NOMO-1 (cell line): ENCODE measurements at regions not wholly inside any gene's neighbourhood (a gene's known extent, or its start where the extent isn't known, plus 50 kb on each side); places are given as distances from the start of the nearest gene placed in this dataset.

Experiments
- DNase-seq, 2 experiments: peaks; one replicate each; lab custom pipeline; 2025; ENCODE audit not compliant: unreplicated experiment in 2 of 2; lab: John Stamatoyannopoulos, UW

DNA sequence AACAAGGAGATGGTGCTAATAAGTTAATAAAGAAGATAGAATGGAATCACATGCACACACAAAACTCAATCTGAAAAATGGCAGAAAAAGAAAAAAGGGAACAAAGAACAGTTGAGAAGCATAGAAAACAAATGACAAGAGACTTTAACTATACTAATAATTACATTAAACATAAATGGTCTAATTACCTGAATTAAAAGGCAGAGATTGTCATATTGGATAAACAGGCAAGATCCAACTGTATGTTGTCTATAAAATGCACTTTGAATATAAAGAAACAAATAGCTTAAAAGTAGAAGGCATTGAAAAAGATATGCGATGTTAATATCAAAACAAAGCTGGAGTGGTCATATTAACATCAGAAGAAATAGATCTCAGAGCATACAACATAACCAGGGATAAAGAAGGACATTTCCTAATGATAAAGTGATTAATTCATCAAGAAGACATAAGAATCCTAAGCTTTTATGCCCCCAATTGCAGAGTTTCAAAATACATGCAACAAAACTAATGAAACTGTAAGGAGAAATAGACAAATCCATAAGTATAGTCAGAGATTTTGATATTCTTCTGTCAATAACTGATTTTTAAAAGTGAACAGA lies 293.5 kb downstream of the PTPRU start:
- no peak for DNase-seq

DNA sequence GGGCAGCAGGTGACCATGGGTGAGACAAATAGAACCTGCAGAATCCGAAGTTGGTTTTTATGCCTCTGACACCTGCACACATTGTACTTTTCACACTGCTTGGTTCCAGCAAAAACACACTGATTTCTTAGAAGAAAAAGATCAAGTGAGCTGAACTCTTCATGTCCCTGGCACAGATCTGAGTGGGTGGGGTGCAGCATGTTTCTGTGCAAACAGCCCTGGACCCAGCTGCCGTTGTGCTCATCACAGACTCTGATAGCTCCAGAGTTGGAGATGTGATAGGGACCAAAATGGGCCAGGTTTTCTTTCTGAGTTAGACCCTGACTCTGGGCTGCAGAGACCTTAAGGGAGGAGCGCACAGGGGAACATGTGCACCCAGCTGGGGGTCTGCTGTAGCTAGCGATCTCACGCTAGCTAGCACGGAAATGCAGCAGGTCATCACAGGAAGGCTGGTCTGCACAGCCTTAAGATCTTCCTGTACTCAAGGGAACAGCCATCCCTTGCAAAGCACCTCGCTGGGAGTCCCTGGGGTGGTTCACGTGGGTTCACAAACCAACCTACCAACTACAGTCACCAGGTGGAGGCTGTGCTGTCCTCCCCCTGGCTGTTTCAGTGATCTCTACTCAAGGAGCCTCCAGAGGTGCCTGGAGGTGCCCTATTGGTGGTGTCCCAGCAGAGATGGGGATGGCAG lies 291.1 kb downstream of the PTPRU start:
- DNase-seq, result no peak

DNA sequence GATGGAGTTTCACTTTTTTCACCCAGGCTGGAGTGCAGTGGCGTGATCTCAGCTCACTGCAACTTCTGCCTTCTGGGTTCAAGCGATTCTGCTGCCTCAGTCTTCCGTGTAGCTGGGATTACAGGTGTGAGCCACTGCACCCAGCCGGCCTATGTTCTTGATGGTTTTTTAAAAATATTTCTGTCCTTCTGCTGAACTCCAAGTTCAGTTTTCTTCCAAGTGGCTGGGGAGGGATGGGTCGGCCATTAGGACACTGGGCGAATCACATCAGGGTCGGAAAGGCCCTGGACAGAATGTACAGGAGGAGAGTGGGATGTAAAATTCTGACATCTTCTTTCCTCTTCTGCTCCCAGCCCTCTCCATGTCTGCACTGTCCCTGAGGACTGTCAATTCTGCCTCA lies 289.6 kb downstream of the PTPRU start:
- DNase-seq, result no peak

DNA sequence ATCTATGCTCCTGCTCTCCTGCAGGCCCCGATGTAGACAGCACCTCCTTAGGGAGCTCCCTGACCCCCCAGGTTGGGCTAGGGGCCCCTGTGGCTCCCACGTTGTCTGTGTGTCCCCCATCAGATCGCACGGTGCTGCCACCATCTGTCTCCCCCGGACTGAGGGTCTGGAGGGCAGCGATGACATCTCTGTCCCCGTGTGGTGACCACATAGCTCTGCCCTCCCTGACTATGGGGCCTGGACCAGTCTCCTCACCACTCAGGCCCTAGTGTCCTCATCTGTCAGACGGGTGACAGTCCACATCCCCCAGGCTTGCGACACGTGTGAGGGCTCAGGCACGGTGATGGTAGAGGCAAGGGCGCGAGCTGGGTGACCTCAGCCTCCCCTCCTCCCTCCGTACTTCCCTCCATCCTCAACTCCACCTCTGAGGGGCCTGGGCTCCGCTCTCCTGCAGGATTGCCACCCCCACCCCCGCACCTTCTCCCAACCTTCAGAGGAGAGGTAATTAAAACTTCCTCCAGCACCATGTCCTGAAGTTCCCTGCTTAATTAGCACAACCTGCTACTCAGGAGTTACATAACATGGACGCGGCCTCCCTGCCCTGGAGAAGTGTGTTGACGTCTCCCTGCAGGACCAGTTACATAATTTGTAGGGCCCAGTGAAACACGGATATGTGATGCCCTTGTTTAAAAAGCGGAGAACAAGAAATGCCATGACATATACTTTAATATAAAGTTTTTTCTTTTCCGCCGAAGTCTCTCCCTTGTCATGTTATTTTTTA lies 288.2 kb downstream of the PTPRU start:
- no peak for DNase-seq

DNA sequence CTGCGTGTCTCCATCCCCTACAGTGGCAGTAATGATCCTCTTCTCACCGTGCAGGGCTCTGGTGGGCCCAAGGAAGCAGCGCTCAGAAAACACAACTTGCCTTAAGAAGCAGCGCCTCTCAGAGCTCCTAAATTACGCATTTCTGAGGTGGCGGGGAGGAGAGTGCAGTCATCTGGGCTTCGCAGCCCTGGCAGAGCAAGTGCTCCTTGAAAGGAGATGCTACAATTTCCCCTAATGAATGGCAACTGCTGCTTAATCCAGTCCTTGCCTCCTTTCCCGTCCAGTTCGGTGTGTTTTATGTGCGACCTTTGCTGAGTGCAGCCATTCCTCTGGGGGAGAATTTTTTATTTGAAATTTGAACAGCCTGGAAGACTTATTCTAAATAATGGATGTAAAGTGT lies 287.3 kb downstream of the PTPRU start:
- no peak for DNase-seq

DNA sequence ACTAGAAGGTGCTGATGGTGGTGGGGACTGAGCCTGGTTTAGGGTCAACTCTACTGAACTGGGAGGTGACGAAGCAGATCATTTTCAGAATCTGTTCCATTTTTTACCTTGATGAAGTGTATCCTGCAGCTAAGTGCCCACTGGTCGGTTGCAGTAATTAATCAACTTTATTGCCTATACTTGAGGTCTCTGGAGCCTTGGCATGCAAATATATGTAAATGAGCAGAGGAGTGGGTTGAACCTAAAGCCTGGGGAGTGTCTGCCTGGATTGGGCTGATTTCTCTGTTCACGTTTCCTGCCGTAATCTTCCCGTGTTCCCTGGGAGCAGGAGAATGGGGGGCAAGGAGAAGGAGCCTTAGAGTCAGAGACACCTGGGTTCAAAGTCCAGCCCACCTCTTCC lies 286.8 kb downstream of the PTPRU start:
- no peak for DNase-seq

DNA sequence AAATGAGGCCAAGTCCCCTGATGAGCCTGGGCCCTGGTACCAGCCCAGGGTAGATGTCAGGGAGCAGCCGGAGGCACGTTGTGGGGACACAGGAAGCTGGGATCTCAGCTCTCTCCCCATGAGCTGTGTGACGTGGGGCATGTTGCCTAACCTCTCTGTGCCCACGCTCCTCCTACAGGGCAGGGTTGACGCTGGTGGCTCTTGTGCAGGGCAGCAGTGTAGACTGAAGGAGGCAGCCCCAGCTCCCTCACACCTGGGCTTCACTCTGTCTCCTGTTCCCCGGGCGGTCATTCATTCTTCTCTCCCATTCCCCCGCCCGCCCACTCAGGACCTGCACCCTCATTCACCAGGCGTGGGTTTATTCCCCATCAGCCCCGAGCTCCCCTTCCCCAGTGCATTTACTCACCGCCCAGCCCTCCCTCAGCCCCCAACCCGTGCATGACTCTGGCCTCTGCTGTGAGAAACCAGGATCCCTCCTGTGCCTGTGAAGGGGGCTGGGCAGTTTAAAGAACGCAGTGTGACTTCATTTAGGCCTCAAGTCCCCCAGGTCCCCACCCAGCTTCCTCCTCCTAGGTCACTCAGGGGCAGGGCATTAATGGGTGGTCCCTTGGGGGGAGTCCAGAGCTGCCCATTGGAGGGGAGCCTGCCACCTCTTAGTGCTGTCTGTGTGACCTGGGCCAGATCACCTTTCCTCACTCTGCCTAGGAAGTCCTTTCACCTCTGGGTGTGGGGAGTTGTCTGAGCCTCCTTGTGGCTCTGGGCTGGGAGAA lies 285.7 kb downstream of the PTPRU start:
- DNase-seq, result no peak

DNA sequence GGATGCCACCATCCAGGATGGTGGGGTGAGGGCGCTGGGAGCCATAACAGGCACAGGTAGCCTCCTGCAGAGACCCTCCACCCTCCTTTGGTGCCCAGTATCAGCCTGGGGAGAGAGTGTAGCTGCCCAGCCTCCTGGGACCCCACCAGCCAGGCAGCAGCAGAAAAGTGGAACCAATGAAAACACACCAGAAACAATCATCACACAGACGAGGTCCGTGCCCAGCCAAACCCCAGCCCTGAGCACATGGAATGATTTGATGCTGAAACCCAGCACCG lies 285.1 kb downstream of the PTPRU start:
- DNase-seq, result no peak

DNA sequence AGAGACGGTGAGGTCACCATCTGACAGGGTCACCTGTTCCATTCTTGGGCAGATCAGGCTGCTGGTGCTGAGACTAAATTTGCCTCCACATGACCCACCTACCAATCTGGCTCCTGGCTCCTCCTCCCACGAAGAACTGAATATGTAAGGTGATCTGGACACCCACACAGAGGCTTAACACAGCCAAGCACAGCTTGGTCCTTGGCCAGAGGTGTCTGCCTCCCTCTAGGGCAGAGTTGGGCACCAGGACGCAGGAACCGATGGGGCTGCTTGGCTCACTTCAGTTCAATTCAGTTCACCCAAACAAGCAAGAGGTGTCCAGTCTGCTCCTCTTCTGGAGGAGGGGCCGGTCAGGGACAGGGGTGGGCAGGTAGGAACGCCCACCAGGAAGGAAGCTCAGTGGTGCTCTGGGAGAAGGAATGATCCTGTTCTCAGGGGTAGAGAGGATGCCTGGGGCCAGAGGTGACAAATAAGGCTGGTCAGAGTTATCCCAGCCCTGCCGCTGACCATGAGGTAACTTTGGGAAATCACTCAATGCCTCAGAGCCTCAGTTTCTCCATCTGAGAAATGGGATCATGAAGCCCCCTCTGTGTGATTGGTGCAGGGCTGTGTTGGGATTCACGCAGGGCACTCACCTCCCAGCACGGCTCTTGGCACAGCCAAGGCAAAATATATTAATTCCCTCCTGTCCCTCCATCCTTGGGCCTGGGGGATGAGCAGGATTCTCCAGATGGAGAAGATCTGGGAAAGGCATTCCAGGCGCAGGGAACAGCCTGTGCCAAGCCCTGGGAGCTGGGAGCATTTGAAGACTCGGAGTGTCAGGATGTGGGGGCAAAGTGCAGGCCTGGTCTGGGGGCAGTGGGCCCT lies 284.5 kb downstream of the PTPRU start:
- no peak for DNase-seq

DNA sequence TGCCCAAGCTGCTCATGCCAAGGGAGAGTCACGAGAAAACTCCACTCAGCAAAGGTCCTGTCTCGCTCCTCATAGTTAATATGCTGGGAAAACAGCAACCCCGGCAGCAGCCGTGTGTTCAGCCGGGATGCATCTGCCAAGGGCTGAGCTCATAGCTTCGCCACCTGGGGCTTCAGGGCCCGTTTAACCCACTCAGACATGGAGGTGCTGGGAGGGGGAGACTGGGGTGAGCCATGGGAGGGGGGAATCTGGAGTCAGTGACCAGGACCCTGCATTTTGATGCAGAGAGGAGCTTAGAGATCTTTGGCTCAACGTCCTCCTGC lies 283.4 kb downstream of the PTPRU start:
- no peak for DNase-seq

DNA sequence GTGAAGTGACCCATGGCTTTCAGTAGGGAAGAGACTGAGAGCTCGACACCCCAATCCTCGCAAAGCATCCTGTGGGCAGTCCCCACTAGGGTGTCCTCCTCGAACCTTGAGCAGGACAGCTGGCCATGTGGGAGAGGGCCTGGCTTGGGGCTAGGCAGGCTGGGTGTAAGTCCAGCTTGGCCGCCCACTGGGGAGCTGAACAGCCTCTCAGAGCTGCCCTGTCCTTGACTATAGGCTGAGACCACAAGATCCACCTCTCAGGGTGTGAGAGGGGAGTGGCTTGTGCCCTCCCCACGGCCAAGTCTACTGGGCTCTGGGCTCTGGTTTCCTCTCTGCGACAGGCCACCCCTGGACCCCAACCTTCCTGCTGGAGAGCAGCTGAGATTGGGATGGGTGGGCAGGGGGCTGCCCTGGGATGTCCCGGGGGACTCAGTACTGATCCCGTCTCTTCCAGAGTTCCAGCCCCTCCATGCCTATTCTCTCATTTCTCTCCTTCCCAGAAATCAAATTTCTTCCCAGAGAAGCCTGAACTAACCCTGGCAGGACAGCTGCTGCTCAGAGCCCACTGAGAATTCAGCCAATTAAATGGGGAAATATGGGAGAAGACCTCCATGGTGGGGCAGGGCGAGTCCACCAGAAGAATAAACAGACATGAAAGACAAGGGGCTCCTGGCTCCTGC lies 282.9 kb downstream of the PTPRU start:
- DNase-seq, result no peak

DNA sequence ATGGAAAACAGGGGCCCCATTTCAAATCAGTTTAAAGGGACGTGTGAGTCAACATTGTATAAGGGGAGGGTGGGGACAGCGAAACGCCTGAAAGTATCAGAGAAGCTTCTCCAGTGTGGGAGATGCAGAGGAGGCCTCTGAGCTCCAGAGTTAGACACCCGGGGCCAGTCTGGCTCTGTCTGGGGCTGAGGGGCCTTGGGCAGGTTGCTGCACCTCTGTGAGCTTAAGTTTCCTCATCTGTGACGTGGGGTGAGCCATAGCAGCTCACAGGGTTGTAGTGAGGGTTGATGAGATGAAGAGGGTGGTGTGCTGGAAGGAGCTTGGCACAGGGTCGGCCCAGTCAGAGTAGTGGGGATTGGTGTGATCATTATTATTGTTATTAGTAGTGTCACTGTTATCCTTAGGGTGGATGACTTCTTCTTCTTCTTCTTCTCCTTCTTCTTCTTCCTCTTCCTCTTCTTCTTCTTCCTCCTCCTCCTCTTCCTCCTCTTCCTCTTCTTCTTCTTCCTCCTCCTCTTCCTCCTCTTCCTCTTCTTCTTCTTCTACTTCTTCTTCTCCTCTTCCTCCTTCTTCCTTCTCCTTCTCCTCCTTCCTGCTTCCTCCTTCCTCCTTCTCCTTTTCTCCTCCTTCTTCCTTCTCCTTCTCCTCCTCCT lies 282.0 kb downstream of the PTPRU start:
- no peak for DNase-seq

DNA sequence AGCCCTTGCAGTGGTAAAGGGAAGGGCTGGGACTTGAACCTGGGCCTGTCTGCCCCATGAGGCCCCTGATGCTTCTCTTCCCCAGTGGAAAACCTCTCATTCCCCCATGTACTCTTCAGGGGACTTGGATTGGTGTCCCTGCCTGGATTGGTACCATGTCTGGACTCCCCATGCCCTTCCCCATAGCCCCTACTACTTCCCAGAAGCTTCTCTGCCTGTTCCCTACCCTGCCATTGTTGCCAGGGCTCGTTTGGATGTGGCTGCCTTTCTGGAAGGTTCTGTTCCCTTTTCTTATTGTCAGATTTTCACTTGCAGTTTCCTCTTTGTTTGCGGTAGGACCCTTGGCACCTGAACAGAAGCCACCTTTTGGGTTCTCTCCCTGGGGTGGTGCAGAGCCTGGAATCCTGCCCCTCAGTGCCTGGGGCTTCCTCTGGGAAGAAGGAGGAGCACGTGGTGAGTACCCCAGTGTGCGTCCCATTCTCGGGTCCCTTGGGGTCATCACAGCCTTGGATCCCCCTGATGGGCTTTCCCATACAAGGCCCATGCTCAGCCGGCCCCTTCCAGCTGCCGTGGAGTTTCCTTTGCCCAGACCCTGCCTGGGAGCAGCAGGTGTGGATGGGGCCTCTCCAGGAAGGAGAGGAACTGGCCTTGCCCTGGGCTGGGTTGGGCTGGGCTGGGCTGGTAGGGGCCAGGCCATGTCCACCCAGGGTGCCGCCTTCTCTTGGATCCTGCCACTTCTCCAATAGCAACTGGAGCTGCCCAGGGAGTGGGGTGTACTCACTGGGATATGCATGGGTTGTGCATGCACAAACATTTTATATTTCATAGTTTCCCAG lies 281.1 kb downstream of the PTPRU start:
- no peak for DNase-seq

DNA sequence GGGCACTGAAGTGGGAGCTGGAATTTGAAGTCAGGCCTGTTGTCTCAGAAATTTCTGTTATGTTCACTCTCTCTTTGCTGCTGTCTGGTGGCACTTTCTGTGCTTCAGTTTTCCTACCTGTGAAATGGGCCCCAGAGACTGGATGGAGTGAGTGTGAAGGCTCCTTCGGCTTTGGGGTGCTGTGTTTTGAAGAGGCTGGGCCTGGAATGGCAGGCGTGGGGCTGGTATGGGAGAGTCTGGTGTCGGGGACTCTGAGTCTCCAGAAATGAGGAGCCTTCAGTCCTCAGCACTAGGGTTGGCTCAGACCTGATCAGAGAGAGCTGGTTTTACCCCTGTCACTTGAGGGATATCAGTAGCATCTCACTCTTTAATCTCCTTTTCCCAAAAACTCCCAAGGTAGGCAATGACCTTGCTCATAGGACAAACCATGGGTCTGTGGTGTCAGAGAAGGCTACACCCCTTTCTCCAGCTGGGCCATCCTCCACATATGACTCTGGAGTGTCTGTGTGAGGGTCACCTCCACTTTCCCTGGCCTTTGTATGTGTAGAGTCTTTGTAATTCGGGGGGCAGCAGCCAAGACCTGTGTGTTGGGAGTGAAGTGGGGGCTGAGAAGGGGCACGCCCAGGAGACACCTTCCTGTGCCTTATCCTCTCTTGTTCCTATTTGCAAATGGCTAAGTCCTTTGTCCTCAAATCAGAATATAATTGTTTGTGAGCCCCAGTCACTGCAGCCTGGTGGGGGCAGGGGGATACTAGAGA lies 279.9 kb downstream of the PTPRU start:
- no peak for DNase-seq

DNA sequence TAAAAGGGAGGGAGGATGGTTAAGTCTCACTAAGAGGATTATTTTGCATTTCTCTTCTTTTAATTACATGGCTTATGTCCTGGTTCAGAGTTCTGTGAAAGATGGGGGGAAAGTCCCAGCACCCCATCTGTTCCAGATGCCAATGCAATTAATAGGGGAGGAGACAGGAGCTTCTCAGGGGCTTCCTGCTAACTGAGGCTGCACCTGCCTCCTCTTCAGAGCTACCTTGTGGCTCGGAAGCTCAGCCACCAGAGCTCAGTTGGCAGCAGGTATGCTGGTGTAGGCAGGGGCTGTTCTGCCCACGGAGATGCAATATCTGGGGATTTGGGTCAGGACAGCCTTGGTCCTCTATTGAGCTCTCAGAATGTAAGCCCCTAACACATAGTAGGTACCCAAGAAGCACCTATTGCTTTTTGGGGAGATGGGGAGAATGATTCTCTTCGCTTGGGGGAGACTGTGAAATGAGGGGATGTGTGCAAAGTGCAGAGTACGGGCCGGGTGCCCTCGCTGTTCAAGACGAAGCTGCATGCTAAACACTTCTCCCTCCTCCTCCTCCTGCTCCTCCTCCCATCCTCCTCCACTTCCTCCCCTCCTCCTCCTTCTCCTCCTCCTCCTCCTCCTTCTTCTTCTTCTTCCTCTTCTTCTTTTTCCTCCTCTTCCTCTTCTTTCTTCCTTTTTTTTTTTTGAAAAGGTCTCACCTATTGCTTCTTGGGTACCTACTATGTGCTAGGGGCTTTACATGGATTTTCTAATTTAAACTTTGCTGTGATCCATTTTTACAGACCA lies 279.0 kb downstream of the PTPRU start:
- no peak for DNase-seq

DNA sequence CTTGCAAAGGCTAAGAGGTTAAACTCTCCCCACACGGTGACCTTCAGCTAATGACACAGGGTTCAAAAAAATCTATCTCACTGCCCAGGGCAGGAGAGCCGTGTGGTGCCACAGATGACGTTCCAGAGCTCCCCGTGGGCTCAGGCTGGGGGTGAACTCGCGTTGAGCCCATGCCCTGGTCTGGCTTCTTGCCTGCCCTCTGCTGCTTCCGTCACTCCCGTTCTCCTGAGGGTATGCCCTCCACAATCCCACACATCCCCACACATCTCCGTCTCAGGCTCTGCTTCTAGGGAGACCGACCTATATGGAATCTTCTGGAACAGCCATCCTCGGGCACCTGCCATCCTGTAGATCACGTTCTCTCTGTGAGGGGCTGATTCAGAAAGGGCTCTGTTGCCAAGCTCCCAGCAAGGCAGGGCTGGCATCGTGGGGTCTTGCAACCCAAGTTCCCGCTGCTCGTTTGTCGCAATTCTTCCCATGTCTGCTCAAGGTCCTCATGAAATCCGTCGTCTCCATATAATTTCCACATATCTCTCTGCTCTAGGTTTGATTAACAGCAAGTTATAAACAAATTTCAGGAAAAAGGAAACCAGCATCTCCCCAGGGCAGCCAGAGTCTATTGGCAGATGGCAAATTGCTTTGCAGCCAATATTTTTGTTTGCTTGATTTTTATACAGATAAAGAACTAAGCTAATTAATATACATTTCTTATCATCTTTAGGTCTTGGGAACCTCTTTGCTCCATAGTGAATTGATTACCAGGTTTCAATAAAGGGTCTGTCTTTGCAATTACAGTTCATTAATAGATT lies 278.2 kb downstream of the PTPRU start:
- DNase-seq, result no peak

DNA sequence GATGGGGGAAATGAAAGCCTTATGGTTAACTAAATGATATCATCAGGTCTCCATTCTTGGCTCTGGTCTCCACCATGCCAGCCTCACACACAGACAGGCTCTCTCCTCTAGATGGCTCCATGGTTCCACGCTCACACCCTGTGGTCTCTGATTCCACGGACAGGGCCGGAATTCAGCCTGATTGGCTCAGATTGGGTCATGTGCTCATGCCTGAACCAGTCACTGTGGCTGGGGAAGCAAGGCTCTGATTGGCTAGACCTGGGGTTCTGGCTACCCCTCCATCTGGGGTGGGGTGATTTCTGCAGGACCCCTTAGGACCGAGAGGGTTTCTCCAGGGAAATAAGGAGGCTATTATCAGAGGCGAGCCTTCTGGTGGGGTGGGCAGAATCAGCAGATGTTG lies 277.0 kb downstream of the PTPRU start:
- peak in 1 of 2 experiments; percentile 1 for DNase-seq
